CD8-positive, alpha-beta memory T cell (primary cell): ENCODE measurements at regions not wholly inside any gene's neighbourhood (a gene's known extent, or its start where the extent isn't known, plus 50 kb on each side); places are given as distances from the start of the nearest gene placed in this dataset.

Source experiments
- CTCF ChIA-PET: fragments of 350-600 bp; sonication (Branson Sonifier 250); formaldehyde crosslinking; loops from one replicate; lab custom pipeline; 2021; ENCODE audit warnings: antibody characterized with exemption; lab: Charles Lee
- POLR2A ChIA-PET: fragments of 350-600 bp; sonication (Branson Sonifier 250); formaldehyde crosslinking; loops from one replicate; lab custom pipeline; 2021; ENCODE audit warnings: antibody characterized with exemption; lab: Charles Lee
- DNase-seq, 5 donors: peaks; one replicate each; pipeline versions ENCODE4 v3.0.0 to v3.0.0-alpha.2; 2020 to 2022; ENCODE audit warnings: mixed read lengths in 1 of 5
- H3K27ac ChIP-seq: one replicate; pipeline ENCODE4 v1.7.0; 2013; ENCODE audit warnings: low read depth, mild to moderate bottlenecking, low read length, moderate library complexity
- H3K27me3 ChIP-seq: 2 replicates; pipeline ENCODE4 v1.7.0; 2013; ENCODE audit warnings: low read length, mild to moderate bottlenecking; ENCODE audit not compliant: insufficient read depth, poor library complexity, severe bottlenecking
- H3K36me3 ChIP-seq: 2 replicates; pipeline ENCODE4 v1.7.0; 2013; ENCODE audit warnings: mild to moderate bottlenecking, low read length, moderate library complexity; ENCODE audit not compliant: insufficient read depth
- H3K4me1 ChIP-seq: 2 replicates; pipeline ENCODE4 v1.7.0; 2013; ENCODE audit warnings: mild to moderate bottlenecking, low read length, moderate library complexity; ENCODE audit not compliant: insufficient read depth
- H3K4me3 ChIP-seq: 2 replicates; pipeline ENCODE4 v1.7.0; 2013; ENCODE audit warnings: mild to moderate bottlenecking, low read length
- H3K9me3 ChIP-seq: 2 replicates; pipeline ENCODE4 v1.7.0; 2013; ENCODE audit warnings: mild to moderate bottlenecking, low read length
- H3K27ac Mint-ChIP-seq, 8 donors: one replicate each; pipeline ENCODE4 v1.8.0; 2020 to 2021; ENCODE audit warnings: mixed read lengths in 8 of 8, mild to moderate bottlenecking in 6 of 8, inconsistent platforms in 3 of 8, moderate library complexity in 3 of 8
- H3K27me3 Mint-ChIP-seq, 2 donors: one replicate each; pipeline ENCODE4 v1.8.0; 2020 to 2021; ENCODE audit warnings: mixed read lengths in 2 of 2, mild to moderate bottlenecking in 1 of 2, moderate library complexity in 1 of 2
- H3K36me3 Mint-ChIP-seq, 3 donors: one replicate each; pipeline ENCODE4 v1.8.0; 2020 to 2021; ENCODE audit warnings: mixed read lengths in 3 of 3, inconsistent platforms in 1 of 3, mild to moderate bottlenecking in 1 of 3
- H3K4me1 Mint-ChIP-seq, 3 donors: one replicate each; pipeline ENCODE4 v1.8.0; 2020 to 2021; ENCODE audit warnings: mixed read lengths in 3 of 3, inconsistent platforms in 1 of 3, mild to moderate bottlenecking in 1 of 3
- H3K4me3 Mint-ChIP-seq, 7 donors: one replicate each; pipeline ENCODE4 v1.8.0; 2020 to 2021; ENCODE audit warnings: mixed read lengths in 7 of 7, mild to moderate bottlenecking in 6 of 7, moderate library complexity in 4 of 7, inconsistent platforms in 2 of 7
- H3K9me3 Mint-ChIP-seq, 5 donors: one replicate each; pipeline ENCODE4 v1.8.0; 2020 to 2022; ENCODE audit warnings: mixed read lengths in 5 of 5, mild to moderate bottlenecking in 3 of 5, moderate library complexity in 2 of 5, inconsistent platforms in 1 of 5

DNA sequence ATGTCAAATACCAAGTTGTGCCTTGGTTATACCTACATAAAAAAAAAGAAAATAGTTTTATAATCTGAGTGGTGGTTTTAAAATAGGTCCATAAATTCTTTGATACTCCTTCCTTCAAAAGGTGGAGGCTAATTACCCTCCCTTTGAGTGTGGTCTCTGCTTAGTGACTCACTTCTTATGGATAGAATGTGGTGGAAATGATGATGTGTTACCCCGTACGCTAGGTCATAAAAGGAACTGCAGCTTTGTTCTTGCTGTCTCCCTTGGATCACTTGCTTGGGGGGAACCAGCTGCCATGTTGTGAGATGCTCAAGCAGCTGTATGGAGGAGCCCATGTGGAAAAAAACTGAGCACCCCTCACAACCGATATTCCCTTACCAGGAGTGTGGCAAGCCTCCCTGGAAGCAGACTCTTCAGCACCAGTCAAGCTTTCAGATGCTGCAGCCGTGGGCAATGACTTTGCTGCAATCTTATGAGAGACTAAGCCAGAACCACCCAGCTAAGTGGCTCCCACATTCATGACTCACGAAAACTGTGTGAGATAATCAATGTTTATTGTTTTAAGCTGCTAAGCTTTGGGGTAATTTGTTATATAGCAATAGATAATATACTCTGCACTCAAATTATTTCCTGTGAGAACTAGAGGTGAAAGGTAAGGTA is 195.0 kb upstream of the GATB start:
- POLR2A ChIA-PET = no interaction called here
- Histone ChIP-seq H3K36me3 (no peaks in the 10 kb centered on the region), H3K4me3 (no peak overlapping the region), H3K4me1 (no peaks in the 10 kb centered on the region), H3K9me3 (no peaks in the 10 kb centered on the region), H3K27me3 (no peaks in the 10 kb centered on the region), H3K27ac (no peak overlapping the region)
- no peaks in the 10 kb centered on the region for H3K36me3 Mint-ChIP-seq
- H3K27ac Mint-ChIP-seq = no peak overlapping the region
- no peaks in the 10 kb centered on the region for H3K9me3 Mint-ChIP-seq
- no peak overlapping the region for H3K4me3 Mint-ChIP-seq
- CTCF ChIA-PET = no interaction called here
- DNase-seq = no peak
- no peaks in the 10 kb centered on the region for H3K4me1 Mint-ChIP-seq
- H3K27me3 Mint-ChIP-seq = no peaks in the 10 kb centered on the region

DNA sequence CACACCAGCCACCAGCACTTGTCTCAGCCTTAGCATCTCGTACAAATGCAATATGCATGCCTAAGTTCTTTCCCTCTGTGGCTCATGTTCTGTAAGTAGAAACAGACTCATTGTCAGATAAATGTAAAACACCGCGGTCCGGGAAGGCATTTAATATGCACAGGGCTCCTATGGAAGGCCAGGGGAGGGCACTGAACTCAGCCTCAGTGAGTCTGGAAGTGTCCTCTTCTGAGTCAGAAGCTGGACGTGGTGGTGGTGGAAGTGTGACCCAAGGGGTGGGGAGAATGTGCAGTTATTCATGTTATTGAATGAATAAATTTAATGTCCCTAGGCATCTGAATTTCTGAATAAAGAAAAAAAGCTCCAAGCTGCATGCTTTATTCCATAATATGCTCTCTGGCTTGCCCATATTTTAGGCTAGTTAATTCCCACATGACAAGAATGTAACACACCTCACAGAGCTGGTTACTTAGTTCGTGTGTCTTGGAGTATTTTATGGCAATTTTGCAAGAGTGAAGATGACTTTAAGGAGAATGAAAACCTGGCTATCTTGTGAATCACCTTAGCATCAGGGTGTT is 193.1 kb upstream of the GATB start:
- Histone ChIP-seq H3K36me3 (no peaks in the 10 kb centered on the region), H3K27ac (no peak overlapping the region), H3K4me3 (no peak overlapping the region), H3K9me3 (no peaks in the 10 kb centered on the region), H3K4me1 (no peaks in the 10 kb centered on the region), H3K27me3 (no peaks in the 10 kb centered on the region)
- Mint-ChIP-seq H3K27me3 (peaks cover 0 to 1% of the 10 kb centered on the region in 2 donors), H3K36me3 (no peaks in the 10 kb centered on the region), H3K4me3 (no peak overlapping the region), H3K4me1 (no peaks in the 10 kb centered on the region), H3K27ac (no peak overlapping the region), H3K9me3 (no peaks in the 10 kb centered on the region)
- POLR2A ChIA-PET = no interaction called here
- no peak for DNase-seq
- CTCF ChIA-PET = no interaction called here

- Mint-ChIP-seq H3K9me3 (peaks cover 0 to under 1% (median 0%) of the 10 kb centered on the region in 5 donors), H3K36me3 (no peaks in the 10 kb centered on the region), H3K27me3 (peaks cover 0 to 1% of the 10 kb centered on the region in 2 donors), H3K27ac (no peak overlapping the region), H3K4me3 (no peak overlapping the region), H3K4me1 (no peaks in the 10 kb centered on the region)
- no peak for DNase-seq
- H3K27ac ChIP-seq = no peak overlapping the region
- H3K4me3 ChIP-seq = no peak overlapping the region
- ChIA-PET CTCF (no interaction called here), POLR2A (no interaction called here)
- no peaks in the 10 kb centered on the region for H3K4me1 ChIP-seq
- H3K27me3 ChIP-seq = no peaks in the 10 kb centered on the region
- H3K36me3 ChIP-seq = no peaks in the 10 kb centered on the region
- H3K9me3 ChIP-seq = no peaks in the 10 kb centered on the region
These were observed 192.5 kb upstream of the GATB start for GRCh38 chr4:151953312-151953711.

DNA sequence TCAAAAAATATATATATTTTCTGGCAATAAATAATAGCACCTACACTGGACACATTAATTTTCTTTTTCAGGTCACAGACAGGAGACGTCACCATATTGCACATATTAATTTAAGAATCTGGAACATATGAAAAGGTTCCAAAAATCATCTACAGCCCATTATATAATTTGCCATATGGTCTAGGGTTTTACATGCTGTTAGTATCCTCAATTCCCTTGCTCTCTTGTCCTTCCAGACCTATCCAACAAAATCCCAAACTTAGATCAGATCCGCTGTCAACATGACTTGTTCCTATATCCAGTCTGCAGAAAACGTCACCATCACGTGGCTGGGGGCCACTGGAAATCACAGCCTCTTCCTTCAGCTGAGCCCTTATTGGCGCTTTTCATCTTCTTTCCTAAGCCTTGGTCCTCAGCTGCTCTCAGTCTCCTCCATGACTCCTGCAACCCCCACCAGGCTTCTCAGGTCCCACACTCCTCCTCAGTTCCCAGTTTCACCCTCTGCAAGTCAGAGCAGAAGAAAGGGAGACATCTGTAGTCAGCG is 192.0 kb upstream of the GATB start:
- H3K4me3 ChIP-seq = no peak overlapping the region
- peaks cover 0 to 1% of the 10 kb centered on the region in 2 donors for H3K27me3 Mint-ChIP-seq
- no peaks in the 10 kb centered on the region for H3K36me3 ChIP-seq
- POLR2A ChIA-PET = no interaction called here
- H3K27me3 ChIP-seq = no peaks in the 10 kb centered on the region
- H3K27ac Mint-ChIP-seq = no peak overlapping the region
- no peaks in the 10 kb centered on the region for H3K4me1 ChIP-seq
- H3K4me1 Mint-ChIP-seq = no peaks in the 10 kb centered on the region
- H3K27ac ChIP-seq = no peak overlapping the region
- H3K36me3 Mint-ChIP-seq = peaks cover 0 to 4% (median 1%) of the 10 kb centered on the region in 3 donors
- DNase-seq = no peak
- H3K9me3 ChIP-seq = no peaks in the 10 kb centered on the region
- H3K4me3 Mint-ChIP-seq = no peak overlapping the region
- CTCF ChIA-PET = no interaction called here
- H3K9me3 Mint-ChIP-seq = peaks cover 3 to 6% (median 4%) of the 10 kb centered on the region in 5 donors

- no peaks in the 10 kb centered on the region for H3K27me3 ChIP-seq
- H3K4me3 Mint-ChIP-seq = no peak overlapping the region
- peaks cover 0 to 1% of the 10 kb centered on the region in 2 donors for H3K27me3 Mint-ChIP-seq
- H3K36me3 Mint-ChIP-seq = peaks cover 0 to 11% (median 3%) of the 10 kb centered on the region in 3 donors
- H3K9me3 ChIP-seq = peaks cover 2% of the 10 kb centered on the region
- no peak overlapping the region for H3K27ac ChIP-seq
- no peak for DNase-seq
- H3K9me3 Mint-ChIP-seq = peaks cover 9 to 13% (median 9%) of the 10 kb centered on the region in 5 donors
- peak overlapping the region in 1 of 8 donors; percentile 87 for H3K27ac Mint-ChIP-seq
- CTCF ChIA-PET = no interaction called here
- POLR2A ChIA-PET = no interaction called here
- no peaks in the 10 kb centered on the region for H3K36me3 ChIP-seq
- H3K4me1 ChIP-seq = no peaks in the 10 kb centered on the region
- no peaks in the 10 kb centered on the region for H3K4me1 Mint-ChIP-seq
- H3K4me3 ChIP-seq = no peak overlapping the region
These were observed 191.3 kb upstream of the GATB start for GRCh38 chr4:151952137-151952536.

- peaks cover 0 to 1% of the 10 kb centered on the region in 2 donors for H3K27me3 Mint-ChIP-seq
- H3K4me1 Mint-ChIP-seq = no peaks in the 10 kb centered on the region
- no peaks in the 10 kb centered on the region for H3K36me3 ChIP-seq
- no peak overlapping the region for H3K4me3 ChIP-seq
- peaks cover 9 to 17% (median 14%) of the 10 kb centered on the region in 5 donors for H3K9me3 Mint-ChIP-seq
- H3K9me3 ChIP-seq = peaks cover 7% of the 10 kb centered on the region
- no peak overlapping the region for H3K4me3 Mint-ChIP-seq
- DNase-seq = no peak
- H3K27me3 ChIP-seq = no peaks in the 10 kb centered on the region
- CTCF ChIA-PET = no interaction called here
- POLR2A ChIA-PET = no interaction called here
- no peak overlapping the region for H3K27ac ChIP-seq
- H3K27ac Mint-ChIP-seq = no peak overlapping the region
- H3K4me1 ChIP-seq = no peaks in the 10 kb centered on the region
- H3K36me3 Mint-ChIP-seq = peaks cover 0 to 14% (median 3%) of the 10 kb centered on the region in 3 donors
These were observed 190.9 kb upstream of the GATB start for GRCh38 chr4:151951671-151952050.

DNA sequence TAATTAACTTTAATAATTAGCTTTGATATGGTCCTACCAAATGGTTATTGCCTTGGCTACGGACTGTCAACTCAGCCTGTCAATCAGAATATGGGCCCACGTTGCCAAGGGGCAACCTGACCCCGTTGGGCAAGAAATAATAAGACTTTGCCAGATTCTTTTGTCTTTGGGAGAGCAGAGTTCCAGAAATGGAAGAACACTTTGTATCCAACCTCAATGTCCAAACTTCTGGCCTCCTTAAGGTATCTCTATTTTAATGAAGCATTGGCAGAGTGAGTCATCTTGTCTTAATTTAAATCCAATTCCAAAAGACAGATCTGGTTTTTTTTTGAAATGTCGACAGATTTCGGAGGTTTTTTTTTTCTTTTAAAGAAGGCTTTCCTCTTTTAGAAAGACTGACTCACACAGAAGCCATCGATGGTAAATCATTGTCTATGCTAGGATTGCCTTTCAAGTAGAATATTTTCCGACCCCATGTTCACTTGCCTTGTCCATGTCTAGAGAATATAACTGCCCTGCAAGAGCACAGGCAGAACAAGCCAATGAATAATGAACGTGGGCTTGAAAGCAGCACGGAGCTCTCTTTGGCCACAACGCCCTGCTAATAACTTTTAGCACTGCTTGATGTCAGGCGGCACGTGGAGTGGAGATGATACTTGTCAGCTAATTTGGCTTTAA is 190.3 kb upstream of the GATB start:
- peaks cover 3 to 19% (median 3%) of the 10 kb centered on the region in 3 donors for H3K36me3 Mint-ChIP-seq
- H3K4me1 Mint-ChIP-seq = no peaks in the 10 kb centered on the region
- peaks cover 14 to 23% (median 19%) of the 10 kb centered on the region in 5 donors for H3K9me3 Mint-ChIP-seq
- Histone ChIP-seq H3K36me3 (no peaks in the 10 kb centered on the region), H3K27ac (no peak overlapping the region), H3K4me1 (no peaks in the 10 kb centered on the region), H3K4me3 (no peak overlapping the region), H3K27me3 (no peaks in the 10 kb centered on the region), H3K9me3 (peaks cover 11% of the 10 kb centered on the region)
- no peak for DNase-seq
- peaks cover 0 to 1% of the 10 kb centered on the region in 2 donors for H3K27me3 Mint-ChIP-seq
- H3K27ac Mint-ChIP-seq = no peak overlapping the region
- CTCF ChIA-PET = no interaction called here
- POLR2A ChIA-PET = no interaction called here
- H3K4me3 Mint-ChIP-seq = no peak overlapping the region

GRCh38 chr4:151948351-151949016 is 187.7 kb upstream of the GATB start:
- H3K4me3 ChIP-seq = no peak overlapping the region
- H3K9me3 Mint-ChIP-seq = peaks cover 16 to 33% (median 28%) of the 10 kb centered on the region in 5 donors
- H3K27ac ChIP-seq = no peak overlapping the region
- H3K4me1 Mint-ChIP-seq = no peaks in the 10 kb centered on the region
- no peaks in the 10 kb centered on the region for H3K4me1 ChIP-seq
- peaks cover 4 to 31% (median 4%) of the 10 kb centered on the region in 3 donors for H3K36me3 Mint-ChIP-seq
- peaks cover 0 to 1% of the 10 kb centered on the region in 2 donors for H3K27me3 Mint-ChIP-seq
- DNase-seq = no peak
- ChIA-PET CTCF (no interaction called here), POLR2A (no interaction called here)
- no peak overlapping the region for H3K27ac Mint-ChIP-seq
- H3K9me3 ChIP-seq = peaks cover 17% of the 10 kb centered on the region
- no peak overlapping the region for H3K4me3 Mint-ChIP-seq
- no peaks in the 10 kb centered on the region for H3K27me3 ChIP-seq
- H3K36me3 ChIP-seq = no peaks in the 10 kb centered on the region
